ENCODE measurements at regions not wholly inside any gene's neighbourhood (a gene's known extent, or its start where the extent isn't known, plus 50 kb on each side); places are given as distances from the start of the nearest gene placed in this dataset.
"Not testable (repeated sequence)": the region's sequence is repeated elsewhere in the genome, so short reads cannot be mapped to it uniquely, and the experiment has no call there.

- peak; percentile 30 for DNase-seq
Measured at GRCh38 chr3:94336046-94336753, 273.3 kb downstream of the NSUN3 start.

- no peak for DNase-seq
Measured at GRCh38 chr3:94345101-94345500, 282.2 kb downstream of the NSUN3 start.

- DNase-seq: no peak
Measured at GRCh38 chr3:94349310-94349878, 286.5 kb downstream of the NSUN3 start.

GRCh38 chr3:94356581-94356980 lies 293.7 kb downstream of the NSUN3 start:
- no peak for DNase-seq

GRCh38 chr3:94359996-94360395 lies 297.1 kb downstream of the NSUN3 start:
- no peak for DNase-seq

- peak; percentile 50 for DNase-seq
Measured at GRCh38 chr3:94360987-94361386, 298.1 kb downstream of the NSUN3 start.

- DNase-seq: no peak
Measured at GRCh38 chr3:94362393-94362792, 299.5 kb downstream of the NSUN3 start.

GRCh38 chr3:94365006-94365405 lies 302.1 kb downstream of the NSUN3 start:
- no peak for DNase-seq

GRCh38 chr3:94372026-94372425 lies 309.2 kb downstream of the NSUN3 start:
- DNase-seq: no peak

GRCh38 chr3:94373456-94373855 lies 310.6 kb downstream of the NSUN3 start:
- no peak for DNase-seq

GRCh38 chr3:94374439-94375161 lies 311.7 kb downstream of the NSUN3 start:
- DNase-seq: no peak

GRCh38 chr3:94377123-94377696 lies 314.3 kb downstream of the NSUN3 start:
- not testable (repeated sequence) for DNase-seq

GRCh38 chr3:94377863-94378262 lies 315.0 kb downstream of the NSUN3 start:
- not testable (repeated sequence) for DNase-seq

GRCh38 chr3:94378322-94378721 lies 315.5 kb downstream of the NSUN3 start:
- no peak for DNase-seq

GRCh38 chr3:94379264-94379663 lies 316.4 kb downstream of the NSUN3 start:
- no peak for DNase-seq

- DNase-seq: no peak
Measured at GRCh38 chr3:94394885-94395284, 332.0 kb downstream of the NSUN3 start.

- no peak for DNase-seq
Measured at GRCh38 chr3:94395851-94396250, 333.0 kb downstream of the NSUN3 start.

- no peak for DNase-seq
Measured at GRCh38 chr3:94398036-94398435, 335.2 kb downstream of the NSUN3 start.

GRCh38 chr3:94401466-94401865 lies 338.6 kb downstream of the NSUN3 start:
- no peak for DNase-seq

- no peak for DNase-seq
Measured at GRCh38 chr3:94402126-94402525, 339.3 kb downstream of the NSUN3 start.

- DNase-seq: no peak
Measured at GRCh38 chr3:94405258-94406035, 342.6 kb downstream of the NSUN3 start.

GRCh38 chr3:94406595-94406994 lies 343.7 kb downstream of the NSUN3 start:
- DNase-seq: no peak

- not testable (repeated sequence) for DNase-seq
Measured at GRCh38 chr3:94412936-94413335, 350.1 kb downstream of the NSUN3 start.
